ENCODE measurements at regions not wholly inside any gene's neighbourhood (a gene's known extent, or its start where the extent isn't known, plus 50 kb on each side); places are given as distances from the start of the nearest gene placed in this dataset.

GRCh38 chr7:13151978-13152377 lies 464.5 kb downstream of the ARL4A start (continued):
- TF ChIP-seq ZNF462 (CRISPR knock-in tag; IDR thresholded peaks at IDR 0.05) (no peak), POLR2AphosphoS5 (IDR thresholded peaks at IDR 0.05; ENCODE audit: low read depth) (no peak), EZH2phosphoT487 (IDR thresholded peaks at IDR 0.05; ENCODE audit: unreplicated experiment) (no peak), REST (IDR thresholded peaks at IDR 0.05; ENCODE audit: unreplicated experiment) (no peak), ZNF114 (CRISPR knock-in tag; IDR thresholded peaks at IDR 0.05) (no peak)

DNA sequence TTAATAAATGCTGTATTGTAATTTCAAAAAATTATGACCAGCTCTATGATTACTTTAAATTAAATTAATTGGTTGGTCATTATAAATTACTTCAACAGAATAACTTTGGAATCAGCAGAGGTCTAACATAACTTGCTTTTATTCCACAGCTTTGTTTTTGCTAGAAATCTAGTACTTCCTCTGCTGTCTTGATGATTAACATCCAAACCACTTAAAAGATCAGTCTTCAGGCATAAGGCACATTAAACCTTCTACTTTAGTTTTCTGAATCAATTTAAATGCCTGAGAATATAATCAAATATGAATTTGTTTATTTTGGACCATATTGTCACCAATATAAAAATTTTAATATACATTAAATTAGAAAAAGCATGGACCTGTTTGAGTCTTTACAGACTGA lies 465.3 kb downstream of the ARL4A start:
- DNase-seq (ENCODE audit: low spot score) (no peak), ATAC-seq (no peak)
- H3K27ac Mint-ChIP-seq = no peak overlapping the region
- Histone ChIP-seq H3K27ac (ENCODE audit: low read depth) (no peak overlapping the region), H3K4me1 (ENCODE audit: insufficient read depth) (no peaks in the 10 kb centered on the region), H3K4me3 (no peak overlapping the region), H2AFZ (no peak overlapping the region), H3K79me2 (replicated peaks; ENCODE audit: insufficient read depth) (no peaks in the 10 kb centered on the region), H3F3A (replicated peaks; ENCODE audit: low read depth) (no peaks in the 10 kb centered on the region), H3K9me2 (ENCODE audit: insufficient read depth) (0 out of 2 replicates have a peak, but pooled peaks cover 3% of the 10 kb centered on the region), H3K36me3 (ENCODE audit: insufficient read depth) (no peaks in the 10 kb centered on the region), H4K20me1 (replicated peaks; ENCODE audit: insufficient read depth) (no peaks in the 10 kb centered on the region), H3K4me2 (no peak overlapping the region), H3K27me3 (ENCODE audit: insufficient read depth) (no peaks in the 10 kb centered on the region)
- H3K36me3 Mint-ChIP-seq (ENCODE audit: low read depth) = no peaks in the 10 kb centered on the region
- no peaks in the 10 kb centered on the region for H3K9me3 Mint-ChIP-seq
- H3K27me3 Mint-ChIP-seq (ENCODE audit: insufficient read depth, low read depth, poor library complexity) = no peaks in the 10 kb centered on the region
- H3K4me3 Mint-ChIP-seq = no peak overlapping the region
- H3K4me1 Mint-ChIP-seq = no peaks in the 10 kb centered on the region
- TF ChIP-seq CREB1 (CRISPR knock-in tag; IDR thresholded peaks at IDR 0.05; ENCODE audit: low read depth) (no peak), REST (IDR thresholded peaks at IDR 0.05; ENCODE audit: unreplicated experiment) (no peak)

Data from GM23338 (cell line).